ENCODE measurements at regions not wholly inside any gene's neighbourhood (a gene's known extent, or its start where the extent isn't known, plus 50 kb on each side); places are given as distances from the start of the nearest gene placed in this dataset.

- in situ Hi-C loops (cut with MboI; ENCODE audit: low pct_unique_long_range_greater_than_20kb, low sequenced_read_pairs, unreplicated experiment), result no loop called here
- TF ChIP-seq CTCF (IDR thresholded peaks at IDR 0.05; ENCODE audit: extremely low read depth, insufficient read depth, missing control alignments), result peak; percentile 65
- peak; percentile 26 for DNase-seq (ENCODE audit: low spot score)
Measured at GRCh38 chr11:15770798-15771414, 585.4 kb downstream of the SOX6 start.

- in situ Hi-C loops (cut with MboI; ENCODE audit: low pct_unique_long_range_greater_than_20kb, low sequenced_read_pairs, unreplicated experiment), result no loop called here
- no peak for DNase-seq (ENCODE audit: low spot score)
- no peak for TF ChIP-seq CTCF (IDR thresholded peaks at IDR 0.05; ENCODE audit: extremely low read depth, insufficient read depth, missing control alignments)
Measured at GRCh38 chr11:15772547-15772946, 583.8 kb downstream of the SOX6 start.

GRCh38 chr11:15772981-15773380 is 583.4 kb downstream of the SOX6 start:
- in situ Hi-C loops (cut with MboI; ENCODE audit: low pct_unique_long_range_greater_than_20kb, low sequenced_read_pairs, unreplicated experiment), result no loop called here
- TF ChIP-seq CTCF (IDR thresholded peaks at IDR 0.05; ENCODE audit: extremely low read depth, insufficient read depth, missing control alignments), result no peak
- DNase-seq (ENCODE audit: low spot score), result no peak

- in situ Hi-C loops (cut with MboI; ENCODE audit: low pct_unique_long_range_greater_than_20kb, low sequenced_read_pairs, unreplicated experiment), result no loop called here
- TF ChIP-seq CTCF (IDR thresholded peaks at IDR 0.05; ENCODE audit: extremely low read depth, insufficient read depth, missing control alignments), result no peak
- no peak for DNase-seq (ENCODE audit: low spot score)
Measured at GRCh38 chr11:15773476-15774387, 582.6 kb downstream of the SOX6 start.

GRCh38 chr11:15774388-15774939 is 581.9 kb downstream of the SOX6 start:
- no peak for TF ChIP-seq CTCF (IDR thresholded peaks at IDR 0.05; ENCODE audit: extremely low read depth, insufficient read depth, missing control alignments)
- DNase-seq (ENCODE audit: low spot score), result no peak
- in situ Hi-C loops (cut with MboI; ENCODE audit: low pct_unique_long_range_greater_than_20kb, low sequenced_read_pairs, unreplicated experiment), result no loop called here

- no peak for TF ChIP-seq CTCF (IDR thresholded peaks at IDR 0.05; ENCODE audit: extremely low read depth, insufficient read depth, missing control alignments)
- no peak for DNase-seq (ENCODE audit: low spot score)
- in situ Hi-C loops (cut with MboI; ENCODE audit: low pct_unique_long_range_greater_than_20kb, low sequenced_read_pairs, unreplicated experiment), result no loop called here
Measured at GRCh38 chr11:15775015-15775541, 581.3 kb downstream of the SOX6 start.
